Hematopoietic multipotent progenitor cell treated with erythropoietin and hydrocortisone succinate and interleukin-3 and kit ligand, for 4 days (in vitro differentiated cells): ENCODE measurements at regions not wholly inside any gene's neighbourhood (a gene's known extent, or its start where the extent isn't known, plus 50 kb on each side); places are given as distances from the start of the nearest gene placed in this dataset.
A peak's percentile ranks its signal among the peaks of the same experiment; 100 is the strongest.
"Not testable (repeated sequence)": the region's sequence is repeated elsewhere in the genome, so short reads cannot be mapped to it uniquely, and the experiment has no call there.

Source experiments
- DNase-seq: peaks from one replicate; pipeline ENCODE4 v3.0.0-alpha.2; 2015

GRCh38 chr7:69508736-69509135, 89.5 kb upstream of the AUTS2 start:
- DNase-seq = no peak

- no peak for DNase-seq
Observed at GRCh38 chr7:69510114-69510513, 88.2 kb upstream of the AUTS2 start.

- DNase-seq = no peak
Observed at GRCh38 chr7:69515495-69516212, 82.6 kb upstream of the AUTS2 start.

GRCh38 chr7:69516238-69516820, 81.9 kb upstream of the AUTS2 start:
- DNase-seq = peak; percentile 94

- no peak for DNase-seq
Observed at GRCh38 chr7:69517985-69518704, 80.1 kb upstream of the AUTS2 start.

GRCh38 chr7:69518705-69519077, 79.6 kb upstream of the AUTS2 start:
- DNase-seq = no peak

GRCh38 chr7:69526570-69526969, 71.7 kb upstream of the AUTS2 start:
- DNase-seq = no peak

- no peak for DNase-seq
Observed at GRCh38 chr7:69527706-69528105, 70.6 kb upstream of the AUTS2 start.

GRCh38 chr7:69531050-69531449, 67.2 kb upstream of the AUTS2 start:
- peak; percentile 13 for DNase-seq

- DNase-seq = no peak
Observed at GRCh38 chr7:69534461-69535041, 63.7 kb upstream of the AUTS2 start.

- DNase-seq = no peak
Observed at GRCh38 chr7:69537691-69538090, 60.6 kb upstream of the AUTS2 start.

GRCh38 chr7:69539531-69539930, 58.7 kb upstream of the AUTS2 start:
- DNase-seq = no peak

- DNase-seq = no peak
Observed at GRCh38 chr7:69540287-69540686, 58.0 kb upstream of the AUTS2 start.

GRCh38 chr7:69541779-69542432, 56.4 kb upstream of the AUTS2 start:
- not testable (repeated sequence) for DNase-seq

- no peak for DNase-seq
Observed at GRCh38 chr7:69545175-69545574, 53.1 kb upstream of the AUTS2 start.
